Nucleus accumbens (tissue), 56 donors: ENCODE measurements at regions not wholly inside any gene's neighbourhood (a gene's known extent, or its start where the extent isn't known, plus 50 kb on each side); places are given as distances from the start of the nearest gene placed in this dataset.
"Not testable (repeated sequence)": the region's sequence is repeated elsewhere in the genome, so short reads cannot be mapped to it uniquely, and the experiment has no call there.

Experiments used
- DNase-seq, 56 donors: peaks; one replicate each; lab custom pipeline; 2025; lab: John Stamatoyannopoulos, UW

DNA sequence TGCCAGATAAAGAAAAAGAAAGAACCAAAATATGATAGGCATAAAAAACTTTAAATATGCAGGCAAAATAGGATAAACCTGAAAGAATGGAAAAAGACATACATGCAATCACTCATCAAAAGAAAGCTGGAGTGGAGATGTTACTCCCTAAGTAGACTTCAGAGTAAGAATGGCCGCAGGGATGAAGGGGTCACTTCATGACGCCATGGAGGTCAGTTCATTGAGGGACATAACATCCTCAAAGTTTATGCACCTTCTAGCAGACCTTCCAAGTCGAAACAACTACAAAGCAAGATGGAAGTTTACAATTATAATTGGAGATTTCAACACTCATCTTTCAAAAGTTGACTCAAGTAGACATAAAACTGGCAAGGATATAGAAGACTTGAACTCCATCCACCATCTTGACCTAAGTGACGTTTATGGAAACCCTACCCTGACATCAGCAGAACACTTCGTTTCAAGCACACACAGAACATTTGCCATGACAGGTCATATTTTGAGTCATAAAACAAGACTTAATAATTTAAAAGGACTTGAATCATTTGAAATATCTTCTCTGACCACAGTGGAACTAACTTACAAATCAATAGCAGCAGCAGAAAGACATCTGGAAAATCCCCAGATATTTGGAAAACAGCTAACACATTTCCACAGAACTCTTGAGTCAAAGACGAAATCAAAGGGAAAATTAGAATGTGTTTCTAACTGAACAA is 106.0 kb upstream of the LRPAP1 start:
- no peak for DNase-seq

DNA sequence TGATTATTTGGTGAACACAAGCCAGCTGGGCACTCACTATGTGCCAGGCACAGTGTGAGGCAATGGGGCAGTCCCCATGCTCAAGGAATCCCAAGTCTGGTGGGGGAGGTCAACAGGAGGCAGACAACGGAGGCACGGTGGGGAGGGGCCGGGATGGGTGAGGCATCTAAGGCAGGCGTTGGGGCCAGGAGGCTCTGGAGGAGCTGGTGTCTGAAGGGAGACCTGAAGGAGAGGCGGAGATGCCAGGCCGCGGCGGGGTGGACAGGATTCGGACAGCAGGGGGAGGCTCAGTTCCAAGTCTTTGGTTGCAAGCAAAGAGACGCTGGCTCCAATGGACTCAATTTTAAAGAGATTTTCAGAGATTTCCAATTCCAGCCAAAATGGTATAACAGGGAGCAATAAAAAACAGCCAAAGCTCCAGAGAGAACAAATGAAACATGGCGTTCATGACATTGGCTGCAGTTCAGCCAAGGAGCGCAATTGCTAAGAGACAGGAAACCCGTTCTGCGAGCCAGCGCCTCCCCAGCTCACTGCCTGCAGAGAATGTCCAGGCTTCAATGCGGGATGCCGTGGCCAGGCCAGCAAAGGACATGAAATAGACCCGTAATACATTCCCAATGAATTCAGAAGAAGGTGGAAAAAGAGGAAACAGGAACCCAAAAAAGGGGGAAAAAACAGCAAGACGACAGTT is 105.2 kb upstream of the LRPAP1 start:
- peak in 9 of 56 donors; percentile 9 to 58 (median 36) for DNase-seq

DNA sequence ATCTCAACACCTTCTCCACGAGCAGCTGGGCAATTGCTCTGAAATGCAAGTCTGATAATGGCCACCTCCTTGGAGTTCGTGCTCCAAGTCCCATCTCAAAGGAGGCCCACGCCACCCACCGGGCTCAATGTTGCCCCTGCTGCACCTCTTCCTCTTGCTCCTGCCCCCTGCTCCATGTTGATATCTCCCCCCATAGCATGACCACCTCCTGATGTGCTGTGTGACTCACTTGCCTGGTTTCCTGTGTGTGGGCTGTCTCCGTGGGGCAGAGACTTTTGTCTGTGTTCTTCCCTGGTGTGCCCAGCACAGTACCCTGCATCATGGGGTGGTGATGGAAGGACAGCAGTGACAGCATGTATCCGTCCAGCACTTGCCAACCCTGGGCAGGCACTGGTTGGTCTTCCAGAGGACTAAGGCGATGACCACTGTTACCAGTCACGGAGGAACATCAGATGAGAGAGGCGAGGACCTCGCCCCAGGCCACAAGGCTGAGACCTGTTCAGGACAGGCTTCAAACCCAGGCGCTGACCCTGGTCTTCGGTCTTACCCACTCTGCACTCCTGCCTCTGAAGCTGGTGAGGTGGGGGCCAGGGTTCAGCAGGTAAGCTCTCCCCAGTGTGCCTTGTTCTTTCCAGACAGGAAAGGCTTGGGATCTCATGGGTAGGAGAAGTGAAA is 104.6 kb upstream of the LRPAP1 start:
- DNase-seq = no peak

DNA sequence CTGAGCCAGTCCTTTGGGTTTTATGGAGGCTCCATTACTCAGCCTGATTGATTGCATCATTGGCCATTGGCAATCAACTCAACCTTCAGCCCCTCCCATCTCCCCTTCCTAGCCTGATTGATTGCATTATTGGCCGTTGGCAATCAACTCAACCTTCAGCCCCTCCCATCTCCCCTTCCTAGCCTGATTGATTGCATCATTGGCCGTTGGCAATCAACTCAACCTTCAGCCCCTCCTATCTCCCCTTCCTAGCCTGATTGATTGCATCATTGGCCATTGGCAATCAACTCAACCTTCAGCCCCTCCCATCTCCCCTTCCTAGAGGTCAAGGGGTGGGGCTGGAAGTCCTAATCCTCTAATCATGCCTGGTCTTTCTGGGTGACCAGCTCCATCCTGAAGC is 103.8 kb upstream of the LRPAP1 start:
- DNase-seq = not testable (repeated sequence)

DNA sequence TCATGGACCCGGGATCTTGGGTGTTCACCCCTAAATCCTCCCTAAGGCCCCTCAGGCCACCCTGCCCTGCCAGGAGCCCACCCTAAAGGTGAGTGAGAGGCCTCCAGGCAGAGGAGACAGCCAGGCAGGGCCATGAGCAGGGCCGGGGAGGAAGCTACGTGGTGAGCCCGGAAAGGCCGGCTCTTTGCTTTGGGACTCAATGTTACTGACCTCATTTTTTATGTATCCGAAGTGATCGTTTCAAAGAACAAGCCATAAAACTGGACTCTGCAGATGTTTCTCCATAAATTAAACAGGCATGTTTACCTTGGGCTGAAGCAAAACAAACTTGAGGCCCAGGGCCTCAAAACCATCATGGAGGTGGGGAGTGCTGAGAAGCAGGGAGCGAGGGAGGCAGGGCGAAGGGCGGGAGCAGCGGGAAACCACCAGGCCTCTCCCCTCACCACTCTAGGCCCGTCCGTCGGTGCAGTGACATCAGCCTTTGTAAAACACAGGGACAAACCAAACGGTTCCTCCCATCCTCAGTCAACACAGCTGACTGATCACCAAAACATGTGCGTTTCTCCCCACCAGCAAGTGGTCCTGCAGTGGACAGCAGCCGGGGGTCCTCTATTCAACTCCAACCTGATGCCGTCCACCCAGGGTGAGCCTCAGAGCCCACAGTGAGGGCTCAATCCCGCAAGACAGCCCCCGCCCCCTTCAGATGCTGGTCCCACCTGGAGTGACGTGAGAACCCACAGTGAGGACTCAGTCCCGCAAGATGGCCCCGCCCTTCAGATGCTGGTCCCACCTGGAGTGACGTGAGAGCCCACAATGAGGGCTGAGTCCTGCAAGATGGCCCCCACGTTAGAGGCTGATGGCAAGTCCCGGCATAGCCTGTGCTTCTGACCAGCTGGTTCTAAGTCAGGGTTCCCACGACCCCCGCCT is 102.9 kb upstream of the LRPAP1 start:
- DNase-seq = no peak

DNA sequence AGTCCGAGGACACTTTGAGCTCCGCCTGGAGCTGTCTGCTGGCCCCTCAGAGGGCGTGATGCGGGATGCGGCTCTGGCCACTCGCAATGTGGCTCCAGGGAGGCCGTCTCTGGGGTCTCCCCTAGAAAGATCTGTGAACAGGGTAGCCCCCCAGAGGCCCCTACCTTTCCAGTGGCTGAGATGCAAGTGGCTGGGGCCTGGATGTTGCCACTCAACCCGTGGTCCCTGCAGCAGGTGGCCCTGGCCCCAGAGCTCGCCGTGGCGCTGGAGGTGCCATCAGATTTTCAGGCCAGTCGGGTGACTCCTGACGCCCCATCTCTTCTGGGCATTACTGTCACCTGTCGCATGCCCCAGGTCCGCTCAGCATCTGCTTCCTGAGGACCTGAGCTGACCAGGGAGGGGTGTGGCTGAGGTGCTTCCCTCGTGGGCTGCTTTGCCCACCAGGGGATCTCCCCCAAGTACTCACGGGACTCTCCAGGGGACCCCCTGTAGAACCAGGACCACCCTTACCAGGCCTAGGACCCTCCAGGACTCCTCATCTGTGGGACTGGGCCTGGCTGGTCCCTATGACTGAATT is 102.1 kb upstream of the LRPAP1 start:
- no peak for DNase-seq

DNA sequence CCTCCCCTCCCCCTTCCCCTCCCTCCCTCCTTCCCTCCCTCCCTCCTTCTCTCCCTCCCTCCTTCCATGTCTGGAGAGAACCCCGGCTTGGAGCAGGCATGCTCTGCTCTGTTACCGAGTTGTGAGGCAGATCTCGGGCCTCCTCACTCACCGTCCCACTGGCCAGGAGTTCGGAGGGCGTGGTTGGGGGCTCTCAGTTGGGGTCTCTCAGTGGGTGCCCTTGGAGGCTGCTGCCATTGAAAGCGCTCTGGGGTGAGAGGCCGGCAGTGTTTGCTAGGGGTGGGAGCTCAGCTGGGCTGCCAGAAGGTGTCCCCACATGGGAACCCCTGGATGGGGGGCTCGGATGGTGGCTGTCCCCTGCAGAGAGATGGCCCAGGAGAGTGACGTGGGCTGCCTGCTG is 101.1 kb upstream of the LRPAP1 start:
- not testable (repeated sequence) for DNase-seq

DNA sequence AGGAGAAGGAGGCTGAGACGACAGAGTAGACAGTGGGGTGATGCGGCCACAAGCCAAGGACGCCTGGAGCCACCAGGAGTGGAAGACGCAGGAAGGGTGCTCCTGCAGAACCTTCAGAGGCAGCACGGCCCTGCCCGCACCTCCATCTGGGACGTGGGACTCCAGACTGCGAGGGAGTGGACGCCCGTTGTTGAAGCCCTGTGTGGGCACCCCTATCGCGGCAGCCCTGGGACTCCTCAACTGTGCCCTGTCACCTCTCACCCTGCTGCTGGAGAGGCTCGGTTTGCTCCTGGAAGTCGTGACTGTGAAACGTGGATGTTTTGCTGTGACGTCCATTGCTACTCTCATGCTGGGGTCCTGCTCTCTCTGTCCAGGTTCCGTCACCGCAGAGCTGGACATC is 100.6 kb upstream of the LRPAP1 start:
- DNase-seq = not testable (repeated sequence)

DNA sequence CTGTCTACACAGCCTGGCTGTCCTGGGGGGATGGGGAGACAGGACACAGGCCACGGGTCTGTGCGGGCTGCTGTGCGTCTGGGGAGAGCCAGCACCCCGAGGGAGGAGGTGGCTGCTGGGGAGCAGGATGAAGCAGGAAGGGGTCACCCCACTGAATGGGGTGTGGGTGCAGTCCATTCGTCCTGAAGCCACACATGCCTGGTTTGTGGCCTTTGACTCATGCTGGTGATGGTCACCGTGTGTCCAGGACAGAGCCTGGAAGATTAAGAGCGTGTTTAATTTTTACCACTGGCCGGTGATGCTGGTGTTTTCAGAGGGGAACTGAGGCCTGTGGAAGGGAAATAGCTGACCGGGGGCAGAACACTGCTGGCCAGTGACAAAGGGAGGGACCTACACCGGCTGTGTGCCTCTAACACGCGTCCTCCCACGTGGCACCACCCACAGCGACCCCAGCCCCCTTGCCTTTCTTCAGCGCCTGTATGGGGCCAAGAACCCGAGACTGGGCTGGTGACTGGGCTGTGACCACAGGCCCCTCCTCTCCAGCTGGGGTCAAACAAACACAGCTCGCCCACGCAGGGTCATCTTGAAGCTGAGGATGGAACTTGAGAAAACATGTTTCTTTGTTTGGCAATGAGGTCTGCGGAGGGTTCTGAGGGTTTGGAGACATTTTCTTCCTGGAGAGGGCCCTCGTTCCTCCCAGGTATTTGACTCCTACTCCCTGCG is 99.5 kb upstream of the LRPAP1 start:
- not testable (repeated sequence) for DNase-seq

DNA sequence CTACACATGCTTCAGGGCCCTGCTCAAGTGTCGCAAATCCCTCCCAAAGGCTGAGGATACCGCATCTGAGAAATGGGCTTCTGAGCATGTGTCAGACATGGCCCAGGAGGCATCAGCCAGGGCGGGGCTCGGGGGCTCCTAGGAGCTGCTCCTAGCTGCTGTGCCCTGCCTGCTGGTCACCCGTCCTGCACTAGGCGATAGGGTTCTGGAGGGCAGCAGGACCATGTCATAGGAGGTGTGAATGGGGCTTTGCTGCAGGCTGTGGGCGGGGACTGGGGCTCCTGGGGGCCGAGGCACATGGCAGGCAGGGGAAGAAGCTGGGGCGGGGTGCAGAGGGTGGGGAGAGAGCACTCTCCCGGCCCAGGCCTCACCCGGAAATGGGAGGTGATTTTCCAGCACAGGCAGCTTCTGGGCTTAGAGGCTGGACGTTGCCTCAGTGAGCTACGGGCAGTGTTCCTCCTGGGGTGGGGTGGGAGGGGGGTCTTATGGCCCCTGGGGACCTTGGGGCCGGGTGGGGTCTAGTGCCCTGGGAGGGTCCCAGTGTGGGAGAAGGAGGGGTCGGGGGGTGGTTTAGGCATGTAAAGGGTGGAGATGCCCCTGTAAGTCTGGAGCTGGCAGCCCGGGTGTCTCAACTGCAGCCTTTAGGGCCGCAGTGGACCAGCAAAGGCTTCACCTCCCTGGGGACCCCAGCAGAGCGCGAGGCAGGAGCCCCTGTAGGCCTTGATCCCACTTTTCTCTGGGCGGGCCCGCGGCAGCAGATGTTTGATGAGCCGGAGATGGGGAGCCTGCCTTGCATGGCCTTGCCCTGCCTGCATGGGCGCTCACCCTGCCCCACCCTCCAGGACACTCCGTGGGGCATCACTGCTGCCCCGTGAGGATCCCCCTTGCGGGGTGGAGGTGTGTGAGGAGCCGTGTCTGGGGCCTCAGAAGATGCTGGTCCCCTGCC is 98.6 kb upstream of the LRPAP1 start:
- no peak for DNase-seq

DNA sequence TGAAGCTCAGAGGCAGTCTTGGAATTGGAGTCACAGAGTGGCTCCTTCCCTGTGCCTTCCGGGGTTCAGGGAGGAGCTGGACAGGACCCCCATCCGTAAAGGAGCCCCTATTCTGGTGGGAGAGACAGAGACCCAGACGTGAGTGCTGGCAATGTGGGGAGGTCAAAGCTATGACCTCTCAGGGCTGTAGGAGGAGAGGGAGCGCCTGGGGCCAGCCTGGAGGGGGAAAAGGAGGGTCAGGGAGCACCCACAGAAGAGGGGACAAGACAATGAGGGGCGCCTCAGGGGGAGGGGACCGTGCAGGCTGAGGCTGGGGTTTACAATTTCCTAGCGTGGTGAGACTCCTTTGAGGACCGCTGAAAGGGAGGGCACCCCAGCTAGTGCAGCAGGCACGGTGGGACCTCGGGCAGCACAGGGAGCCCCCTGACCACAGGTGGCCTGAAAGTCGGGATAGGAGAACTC is 97.9 kb upstream of the LRPAP1 start:
- no peak for DNase-seq

DNA sequence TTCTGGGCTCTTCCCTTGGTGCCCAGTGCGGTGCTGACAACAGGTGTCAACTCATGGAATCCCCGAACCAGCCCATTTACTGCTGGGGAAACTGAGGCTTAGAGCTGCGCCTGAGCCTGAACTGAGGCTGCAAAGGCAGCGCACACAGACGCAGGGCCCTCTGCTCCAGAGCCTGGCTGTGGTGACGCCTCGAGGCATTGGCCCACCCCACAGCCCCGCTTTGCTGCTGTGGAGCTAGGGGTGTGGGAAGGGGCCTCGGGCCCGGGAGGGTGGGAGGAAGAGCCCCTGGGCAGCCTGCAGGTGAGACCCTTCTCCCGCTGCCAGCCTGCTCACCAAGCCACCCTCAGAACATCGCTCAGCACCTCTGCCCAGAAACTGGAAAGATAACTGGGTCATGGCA is 97.4 kb upstream of the LRPAP1 start:
- no peak for DNase-seq

DNA sequence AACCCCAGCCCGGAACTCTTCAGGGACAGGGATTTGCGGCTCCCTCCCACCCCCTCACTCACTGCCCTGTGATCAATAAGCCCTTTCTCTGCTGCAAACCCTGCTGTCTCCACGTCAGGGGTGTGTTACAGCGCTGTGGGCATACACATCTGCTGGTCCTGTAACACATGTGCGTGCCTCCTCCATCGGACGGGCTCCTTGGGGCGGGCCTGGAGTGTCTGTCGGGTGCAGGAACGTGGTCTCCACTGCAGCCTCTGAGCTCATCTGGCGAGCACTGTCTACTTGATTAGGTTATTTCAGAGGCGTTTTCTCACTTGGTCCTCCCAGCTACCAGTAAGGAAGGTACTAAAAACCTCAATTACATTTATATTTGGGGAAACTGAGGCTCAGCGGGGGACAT is 97.0 kb upstream of the LRPAP1 start:
- not testable (repeated sequence) for DNase-seq

DNA sequence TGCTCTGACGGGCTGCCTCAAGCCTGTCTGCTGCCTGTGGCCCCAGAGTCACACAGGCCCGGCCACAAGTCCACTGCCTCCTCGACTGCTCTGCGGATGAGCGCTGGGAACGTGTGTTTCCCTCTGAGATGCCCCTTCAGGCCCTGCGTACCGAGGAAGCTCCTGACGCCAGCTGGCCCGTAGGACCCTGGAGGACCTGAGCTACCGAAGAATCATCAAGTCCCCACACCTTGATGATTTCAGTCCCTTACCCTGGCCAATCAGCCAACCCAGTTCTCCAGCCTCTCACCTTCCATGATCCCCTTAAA is 96.6 kb upstream of the LRPAP1 start:
- no peak for DNase-seq

DNA sequence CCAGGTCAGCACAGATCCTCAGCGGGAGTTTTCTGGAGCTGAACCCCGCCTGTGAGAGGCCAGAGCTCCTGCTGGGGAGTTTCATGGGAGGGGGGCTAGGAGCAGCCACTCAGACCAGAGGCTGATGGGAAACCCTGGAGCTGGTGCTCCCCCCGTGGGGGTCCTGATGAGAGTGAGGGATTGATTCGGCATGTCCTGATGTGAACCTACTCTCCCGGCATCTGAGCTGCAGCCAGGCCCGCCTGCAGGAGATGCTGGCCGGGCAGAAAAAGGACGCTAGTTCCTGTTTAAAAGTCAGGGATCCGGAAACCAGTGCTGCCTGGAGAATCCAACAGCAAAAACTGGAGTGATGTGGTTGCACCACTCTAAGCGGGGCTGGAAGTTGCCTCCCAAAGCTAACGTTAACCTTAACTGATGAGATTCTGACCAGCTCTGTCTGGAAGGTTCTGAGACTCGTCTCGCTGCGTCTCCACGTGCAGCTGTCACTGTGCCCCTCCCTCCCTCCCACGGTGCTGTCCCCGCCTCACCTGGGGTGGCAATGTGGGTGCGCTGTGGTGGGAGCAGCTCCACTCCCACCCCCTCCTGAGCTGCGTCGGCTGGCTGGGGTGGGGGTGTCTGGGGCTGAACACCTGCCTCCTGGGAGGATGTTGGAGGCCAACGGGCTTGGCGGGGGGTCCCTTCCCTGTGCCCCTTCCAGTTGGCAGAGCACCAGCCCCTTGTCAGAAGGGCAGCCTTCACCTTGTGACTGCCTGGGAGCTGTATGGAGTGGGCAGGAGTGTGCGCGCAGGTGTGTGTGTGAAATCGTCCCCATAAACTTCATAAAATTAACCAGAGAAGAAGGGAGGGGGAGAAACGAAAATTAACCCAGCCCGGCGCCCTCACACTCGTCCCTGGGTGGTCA is 96.0 kb upstream of the LRPAP1 start:
- DNase-seq = not testable (repeated sequence)

DNA sequence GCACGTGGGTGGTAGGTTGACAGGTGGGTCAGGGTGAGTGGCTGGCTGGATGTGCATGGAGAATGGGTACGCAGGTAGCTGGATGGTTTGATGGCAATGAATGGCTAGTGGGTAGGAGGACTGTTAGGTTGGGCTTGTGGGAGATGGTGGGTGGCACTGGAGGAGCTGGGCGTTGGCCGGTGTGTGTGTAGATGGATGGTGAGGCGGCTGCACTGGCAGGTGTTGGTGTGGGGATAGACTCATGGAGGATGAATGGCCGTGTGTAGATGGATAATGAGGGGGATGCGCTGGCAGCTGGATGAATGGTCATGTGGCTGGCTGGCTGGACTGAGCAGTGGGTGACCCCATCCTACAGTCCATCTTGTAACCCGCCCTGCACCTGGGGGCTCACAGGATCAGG is 95.2 kb upstream of the LRPAP1 start:
- not testable (repeated sequence) for DNase-seq

DNA sequence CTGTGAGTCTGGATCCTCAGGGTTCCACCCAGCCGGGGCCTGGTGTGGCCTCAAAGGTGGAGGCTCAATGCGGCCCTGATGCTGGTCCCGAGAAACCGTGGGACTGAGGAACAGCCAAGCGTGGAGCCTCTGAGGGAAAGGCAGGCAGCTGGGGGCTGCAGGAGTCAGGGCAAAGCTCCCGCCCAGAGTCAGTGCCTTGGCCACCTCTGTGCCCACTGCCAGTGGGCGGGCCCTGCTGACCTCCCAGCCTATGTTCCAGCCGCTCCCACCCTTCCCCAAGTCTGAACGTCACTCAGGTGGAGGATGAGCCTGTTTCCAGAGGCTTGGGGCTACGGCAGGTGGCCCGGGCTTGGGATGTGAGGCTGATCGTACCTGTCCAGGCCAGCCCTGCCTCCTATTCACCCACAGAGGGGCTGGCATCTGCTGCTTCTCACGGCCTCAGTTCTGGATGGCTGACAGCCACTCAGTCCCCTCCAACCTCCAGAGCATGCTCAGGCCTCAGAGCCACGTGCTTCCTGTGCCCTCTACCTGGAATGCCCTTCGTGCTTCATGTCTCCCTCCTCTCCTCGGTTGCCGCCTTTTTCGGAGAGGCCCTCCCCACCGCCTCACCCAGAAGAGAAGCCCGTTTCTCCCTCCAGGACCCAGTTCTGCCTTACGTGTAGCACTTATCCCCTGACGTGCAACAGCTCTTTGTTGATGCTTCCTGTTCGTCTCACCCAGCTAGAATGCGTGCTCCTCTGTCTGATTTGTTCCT is 94.1 kb upstream of the LRPAP1 start:
- not testable (repeated sequence) for DNase-seq
